Mesendoderm (in vitro differentiated cells): ENCODE measurements at regions not wholly inside any gene's neighbourhood (a gene's known extent, or its start where the extent isn't known, plus 50 kb on each side); places are given as distances from the start of the nearest gene placed in this dataset.

Experiments used
- DNase-seq: peaks from one replicate; pipeline ENCODE4 v3.0.0; 2013
- H2AK5ac ChIP-seq: 2 replicates; pipeline ENCODE4 v1.6.1; 2013; ENCODE audit warnings: low read length, inconsistent platforms
- H2BK120ac ChIP-seq: 2 replicates; pipeline ENCODE4 v1.6.1; 2013; ENCODE audit warnings: low read depth, mild to moderate bottlenecking, low read length, moderate library complexity, mixed read lengths
- H2BK15ac ChIP-seq: replicated peaks from 2 replicates; pipeline ENCODE4 v1.6.1; 2013; ENCODE audit warnings: low read depth, mild to moderate bottlenecking, moderate library complexity
- H2BK5ac ChIP-seq: 2 replicates; pipeline ENCODE4 v1.6.1; 2013; ENCODE audit warnings: low read length, inconsistent platforms
- H3K18ac ChIP-seq: 2 replicates; pipeline ENCODE4 v1.6.1; 2013; ENCODE audit warnings: mild to moderate bottlenecking, low read length, mixed read lengths
- H3K23ac ChIP-seq: one replicate; pipeline ENCODE4 v1.6.1; 2013; ENCODE audit warnings: low read length
- H3K27ac ChIP-seq: 2 replicates; pipeline ENCODE4 v1.5.1; 2013; ENCODE audit warnings: low read depth, mild to moderate bottlenecking, inconsistent platforms, low read length, moderate library complexity
- H3K27me3 ChIP-seq: 2 replicates; pipeline ENCODE4 v1.6.1; 2013; ENCODE audit warnings: low read length, control low read depth, mild to moderate bottlenecking, inconsistent platforms; ENCODE audit not compliant: insufficient read depth, poor library complexity
- H3K36me3 ChIP-seq: 2 replicates; pipeline ENCODE4 v1.6.1; 2013; ENCODE audit warnings: low read length, inconsistent platforms; ENCODE audit not compliant: control insufficient read depth, insufficient read depth
- H3K4ac ChIP-seq: one replicate; pipeline ENCODE4 v1.6.1; 2013; ENCODE audit warnings: low read depth, mild to moderate bottlenecking, low read length, moderate library complexity
- H3K4me1 ChIP-seq: 2 replicates; pipeline ENCODE4 v1.6.1; 2013; ENCODE audit warnings: low read depth, low read length, inconsistent platforms; ENCODE audit not compliant: control insufficient read depth
- H3K4me2 ChIP-seq: 2 replicates; pipeline ENCODE4 v1.6.1; 2013; ENCODE audit warnings: low read length
- H3K4me3 ChIP-seq: 2 replicates; pipeline ENCODE4 v1.5.1; 2013; ENCODE audit warnings: mild to moderate bottlenecking, low read length
- H3K56ac ChIP-seq: one replicate; pipeline ENCODE4 v1.6.1; 2013; ENCODE audit warnings: low read length
- H3K79me1 ChIP-seq: 2 replicates; pipeline ENCODE4 v1.6.1; 2013; ENCODE audit warnings: low read length, inconsistent platforms
- H3K79me2 ChIP-seq: 2 replicates; pipeline ENCODE4 v1.6.1; 2013; ENCODE audit warnings: mild to moderate bottlenecking, low read length; ENCODE audit not compliant: control insufficient read depth, insufficient read depth
- H3K9ac ChIP-seq: 2 replicates; pipeline ENCODE4 v1.6.1; 2013; ENCODE audit warnings: low read length, inconsistent platforms
- H4K5ac ChIP-seq: one replicate; pipeline ENCODE4 v1.6.1; 2013; ENCODE audit warnings: low read length
- H4K8ac ChIP-seq: one replicate; pipeline ENCODE4 v1.6.1; 2013; ENCODE audit warnings: low read depth, mild to moderate bottlenecking, control low read depth, low read length, moderate library complexity
- WGBS: extraction: QIAGEN DNeasy Blood & Tissue Kit; methylation state at CpG from one replicate; pipeline ENCODE4 v1.1.7; 2013; ENCODE audit warnings: low lambda C conversion rate, missing lambda C conversion rate; ENCODE audit not compliant: insufficient coverage; ENCODE audit errors: extremely low coverage; 5-methylcytosine and 5-hydroxymethylcytosine counted together

GRCh38 chr2:122210898-122211856 lies 455.7 kb downstream of the TSN start:
- Histone ChIP-seq H3K18ac (no peak overlapping the region), H3K9ac (no peak overlapping the region), H3K4ac (no peak overlapping the region), H3K27me3 (no peaks in the 10 kb centered on the region), H3K4me1 (no peaks in the 10 kb centered on the region), H3K36me3 (no peaks in the 10 kb centered on the region), H3K23ac (no peak overlapping the region), H4K5ac (no peak overlapping the region), H4K8ac (no peak overlapping the region), H3K4me3 (no peak overlapping the region), H3K79me1 (no peaks in the 10 kb centered on the region), H3K27ac (no peak overlapping the region), H3K4me2 (no peak overlapping the region), H2BK120ac (no peak overlapping the region), H3K56ac (no peak overlapping the region), H2AK5ac (no peak overlapping the region), H3K79me2 (no peaks in the 10 kb centered on the region), H2BK5ac (no peak overlapping the region), H2BK15ac (no peak overlapping the region)
- no peak for DNase-seq
- no CpG with 5 or more reads among the region's 8 CpGs for WGBS

- Histone ChIP-seq H3K4ac (no peak overlapping the region), H3K36me3 (no peaks in the 10 kb centered on the region), H3K27me3 (no peaks in the 10 kb centered on the region), H3K79me2 (no peaks in the 10 kb centered on the region), H4K5ac (no peak overlapping the region), H3K18ac (no peak overlapping the region), H3K9ac (no peak overlapping the region), H3K4me3 (no peak overlapping the region), H3K27ac (no peak overlapping the region), H2BK5ac (no peak overlapping the region), H2BK15ac (no peak overlapping the region), H2BK120ac (no peak overlapping the region), H3K56ac (no peak overlapping the region), H2AK5ac (no peak overlapping the region), H3K23ac (no peak overlapping the region), H4K8ac (no peak overlapping the region), H3K4me2 (no peak overlapping the region), H3K4me1 (no peaks in the 10 kb centered on the region), H3K79me1 (no peaks in the 10 kb centered on the region)
- no peak for DNase-seq
- WGBS = no CpG with 5 or more reads among the region's 4 CpGs
Measured at GRCh38 chr2:122213312-122213711, 457.9 kb downstream of the TSN start.

- no peaks in the 10 kb centered on the region for H3K36me3 ChIP-seq
- H4K5ac ChIP-seq = no peak overlapping the region
- H4K8ac ChIP-seq = no peak overlapping the region
- no peak overlapping the region for H3K23ac ChIP-seq
- H3K18ac ChIP-seq = no peak overlapping the region
- no peaks in the 10 kb centered on the region for H3K4me1 ChIP-seq
- no peaks in the 10 kb centered on the region for H3K79me2 ChIP-seq
- H3K27me3 ChIP-seq = no peaks in the 10 kb centered on the region
- H3K79me1 ChIP-seq = no peaks in the 10 kb centered on the region
- H2BK15ac ChIP-seq = no peak overlapping the region
- H2BK120ac ChIP-seq = no peak overlapping the region
- no peak overlapping the region for H3K9ac ChIP-seq
- DNase-seq = no peak
- no peak overlapping the region for H2BK5ac ChIP-seq
- H3K4me2 ChIP-seq = no peak overlapping the region
- H3K4me3 ChIP-seq = no peak overlapping the region
- no peak overlapping the region for H3K27ac ChIP-seq
- no peak overlapping the region for H3K4ac ChIP-seq
- H2AK5ac ChIP-seq = no peak overlapping the region
- no peak overlapping the region for H3K56ac ChIP-seq
Measured at GRCh38 chr2:122216071-122216470, 460.6 kb downstream of the TSN start.

GRCh38 chr2:122216901-122217300 lies 461.4 kb downstream of the TSN start:
- no peak overlapping the region for H3K4me2 ChIP-seq
- H3K18ac ChIP-seq = no peak overlapping the region
- no peaks in the 10 kb centered on the region for H3K79me1 ChIP-seq
- no peak overlapping the region for H4K8ac ChIP-seq
- no peak overlapping the region for H3K9ac ChIP-seq
- no peak overlapping the region for H3K27ac ChIP-seq
- H2BK120ac ChIP-seq = no peak overlapping the region
- no peaks in the 10 kb centered on the region for H3K4me1 ChIP-seq
- H3K36me3 ChIP-seq = no peaks in the 10 kb centered on the region
- no peak overlapping the region for H3K23ac ChIP-seq
- H3K56ac ChIP-seq = no peak overlapping the region
- DNase-seq = no peak
- H3K4me3 ChIP-seq = no peak overlapping the region
- H3K79me2 ChIP-seq = no peaks in the 10 kb centered on the region
- no peak overlapping the region for H2BK5ac ChIP-seq
- no peak overlapping the region for H2BK15ac ChIP-seq
- H3K4ac ChIP-seq = no peak overlapping the region
- no peaks in the 10 kb centered on the region for H3K27me3 ChIP-seq
- H2AK5ac ChIP-seq = no peak overlapping the region
- no CpG with 5 or more reads among the region's 4 CpGs for WGBS
- no peak overlapping the region for H4K5ac ChIP-seq

- no CpG with 5 or more reads among the region's 8 CpGs for WGBS
- Histone ChIP-seq H3K27me3 (no peaks in the 10 kb centered on the region), H3K4me3 (no peak overlapping the region), H3K18ac (no peak overlapping the region), H3K79me2 (no peaks in the 10 kb centered on the region), H3K9ac (no peak overlapping the region), H4K8ac (no peak overlapping the region), H3K56ac (no peak overlapping the region), H3K23ac (no peak overlapping the region), H3K4me2 (no peak overlapping the region), H3K27ac (no peak overlapping the region), H3K36me3 (no peaks in the 10 kb centered on the region), H3K4ac (no peak overlapping the region), H2BK120ac (no peak overlapping the region), H3K79me1 (no peaks in the 10 kb centered on the region), H2BK5ac (no peak overlapping the region), H4K5ac (no peak overlapping the region), H3K4me1 (no peaks in the 10 kb centered on the region), H2BK15ac (no peak overlapping the region), H2AK5ac (no peak overlapping the region)
- no peak for DNase-seq
Measured at GRCh38 chr2:122218596-122218995, 463.1 kb downstream of the TSN start.

GRCh38 chr2:122219504-122219903 lies 464.1 kb downstream of the TSN start:
- H3K4ac ChIP-seq = no peak overlapping the region
- H2BK5ac ChIP-seq = no peak overlapping the region
- H4K8ac ChIP-seq = no peak overlapping the region
- no peak overlapping the region for H3K4me3 ChIP-seq
- no peak overlapping the region for H3K9ac ChIP-seq
- H2AK5ac ChIP-seq = no peak overlapping the region
- no peaks in the 10 kb centered on the region for H3K36me3 ChIP-seq
- H3K27me3 ChIP-seq = no peaks in the 10 kb centered on the region
- no peak for DNase-seq
- H3K79me2 ChIP-seq = no peaks in the 10 kb centered on the region
- H3K4me2 ChIP-seq = no peak overlapping the region
- H2BK15ac ChIP-seq = no peak overlapping the region
- H3K79me1 ChIP-seq = no peaks in the 10 kb centered on the region
- no peak overlapping the region for H3K18ac ChIP-seq
- no peak overlapping the region for H3K23ac ChIP-seq
- H4K5ac ChIP-seq = no peak overlapping the region
- H3K4me1 ChIP-seq = no peaks in the 10 kb centered on the region
- no peak overlapping the region for H3K56ac ChIP-seq
- no peak overlapping the region for H2BK120ac ChIP-seq
- no CpG with 5 or more reads among the region's 9 CpGs for WGBS
- H3K27ac ChIP-seq = no peak overlapping the region
